H1 (cell line): ENCODE measurements at regions not wholly inside any gene's neighbourhood (a gene's known extent, or its start where the extent isn't known, plus 50 kb on each side); places are given as distances from the start of the nearest gene placed in this dataset.

Experiments
- CBX8 ChIP-seq: fragments of 300-800, 300-1000 bp; sonication (generic); IDR thresholded peaks from 2 replicates; pipeline ENCODE4 v1.7.1; 2016; ENCODE audit warnings: low read depth, low read length, borderline replicate concordance
- GABPA ChIP-seq: IDR thresholded peaks from 2 replicates; pipeline ENCODE4 v1.6.1; 2011; ENCODE audit warnings: mild to moderate bottlenecking, low read length, moderate library complexity, borderline replicate concordance; ENCODE audit not compliant: insufficient read depth
- JUND ChIP-seq: IDR thresholded peaks from 2 replicates; pipeline ENCODE4 v1.6.1; 2011; ENCODE audit warnings: mild to moderate bottlenecking, improper control_type of control experiment, low read length
- POU5F1 ChIP-seq: IDR thresholded peaks from 2 replicates; pipeline ENCODE4 v1.6.1; 2011; ENCODE audit warnings: low read depth, mild to moderate bottlenecking, low read length, moderate library complexity

- TF ChIP-seq POU5F1 (no peak), CBX8 (no peak), JUND (no peak), GABPA (no peak)
Measured at GRCh38 chr6:6915813-6916547, 191.8 kb upstream of the RREB1 start (continued).
